Uterus (tissue), 2 donors: ENCODE measurements at regions not wholly inside any gene's neighbourhood (a gene's known extent, or its start where the extent isn't known, plus 50 kb on each side); places are given as distances from the start of the nearest gene placed in this dataset.

Experiments used
- POLR2A ChIP-seq, 2 donors: fragments of 450-650 bp; IDR thresholded peaks; one replicate each; pipeline ENCODE4 v1.6.1; 2016; ENCODE audit warnings: antibody characterized with exemption in 2 of 2, mild to moderate bottlenecking in 1 of 2, moderate library complexity in 1 of 2
- TF ChIP-seq, protein P1 (sequence below), 4 experiments: fragments of 200-600 bp in 2 of 4; fragments of 450-650 bp in 2 of 4; sonication (generic) in 2 of 4; IDR thresholded peaks; one replicate each; pipeline ENCODE4 v1.5.1; 2016 to 2019; ENCODE audit warnings: antibody characterized with exemption in 4 of 4, mild to moderate bottlenecking in 2 of 4, moderate library complexity in 1 of 4

DNA sequence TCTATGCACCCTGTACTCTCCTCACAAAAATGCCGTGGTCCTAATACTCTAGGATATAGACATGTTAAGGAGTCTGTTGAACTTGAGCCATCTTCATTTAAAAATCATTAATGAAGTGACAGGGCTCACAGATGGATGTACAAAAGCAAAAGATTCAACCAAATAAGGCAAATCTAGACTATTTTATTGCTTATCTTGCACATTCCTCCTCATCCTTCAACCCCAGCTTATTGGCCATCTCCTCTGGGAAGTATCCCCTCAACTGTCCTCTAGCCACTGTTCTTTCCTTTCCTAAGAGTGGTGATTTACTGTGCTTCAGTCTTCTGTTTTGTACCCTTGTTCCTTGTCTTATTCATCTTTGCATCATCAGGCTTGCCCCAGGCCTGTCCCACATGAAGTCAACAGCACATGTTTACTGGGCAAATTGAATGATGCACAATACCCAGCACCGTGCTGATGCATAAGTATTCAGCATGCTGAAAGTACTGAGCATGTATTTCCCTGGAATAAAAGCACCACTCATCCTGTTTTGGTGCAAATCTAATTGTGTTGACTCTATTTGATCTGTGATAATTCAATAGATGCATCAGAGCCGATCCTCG is 287.3 kb upstream of the CLNK start:
- TF ChIP-seq, protein P1, sequence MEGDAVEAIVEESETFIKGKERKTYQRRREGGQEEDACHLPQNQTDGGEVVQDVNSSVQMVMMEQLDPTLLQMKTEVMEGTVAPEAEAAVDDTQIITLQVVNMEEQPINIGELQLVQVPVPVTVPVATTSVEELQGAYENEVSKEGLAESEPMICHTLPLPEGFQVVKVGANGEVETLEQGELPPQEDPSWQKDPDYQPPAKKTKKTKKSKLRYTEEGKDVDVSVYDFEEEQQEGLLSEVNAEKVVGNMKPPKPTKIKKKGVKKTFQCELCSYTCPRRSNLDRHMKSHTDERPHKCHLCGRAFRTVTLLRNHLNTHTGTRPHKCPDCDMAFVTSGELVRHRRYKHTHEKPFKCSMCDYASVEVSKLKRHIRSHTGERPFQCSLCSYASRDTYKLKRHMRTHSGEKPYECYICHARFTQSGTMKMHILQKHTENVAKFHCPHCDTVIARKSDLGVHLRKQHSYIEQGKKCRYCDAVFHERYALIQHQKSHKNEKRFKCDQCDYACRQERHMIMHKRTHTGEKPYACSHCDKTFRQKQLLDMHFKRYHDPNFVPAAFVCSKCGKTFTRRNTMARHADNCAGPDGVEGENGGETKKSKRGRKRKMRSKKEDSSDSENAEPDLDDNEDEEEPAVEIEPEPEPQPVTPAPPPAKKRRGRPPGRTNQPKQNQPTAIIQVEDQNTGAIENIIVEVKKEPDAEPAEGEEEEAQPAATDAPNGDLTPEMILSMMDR (IDR thresholded peaks at IDR 0.05) = no peak
- TF ChIP-seq POLR2A (IDR thresholded peaks at IDR 0.05) = no peak
